ENCODE measurements at regions not wholly inside any gene's neighbourhood (a gene's known extent, or its start where the extent isn't known, plus 50 kb on each side); places are given as distances from the start of the nearest gene placed in this dataset.

DNA sequence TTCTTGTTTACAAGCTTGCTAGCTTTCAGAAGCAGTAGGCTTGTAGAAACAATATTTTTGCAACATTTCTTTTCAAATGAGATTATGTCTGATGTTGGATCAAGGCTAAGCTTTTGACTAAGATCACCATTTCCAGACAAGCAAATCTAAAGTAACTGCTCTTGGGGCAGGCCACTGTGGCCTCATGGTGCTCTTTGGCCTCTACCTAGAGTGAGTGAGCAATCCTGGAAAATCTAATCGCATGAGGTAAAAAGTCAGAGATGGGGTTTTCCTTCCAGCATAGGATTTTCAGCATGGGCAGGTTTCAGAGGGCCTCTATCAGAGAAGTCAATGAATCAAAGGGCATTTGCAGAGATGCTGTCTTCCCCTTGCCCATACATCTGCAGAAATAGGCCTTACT is 331.9 kb downstream of the OMA1 start:
- TF ChIP-seq CTCF (IDR thresholded peaks at IDR 0.05; ENCODE audit: low read length, missing control alignments), result no peak
- H3K4me3 ChIP-seq (replicated peaks; ENCODE audit: low read depth, low read length), result no peak overlapping the region
- DNase-seq (ENCODE audit: low read depth), result no peak

- no peak overlapping the region for H3K4me3 ChIP-seq (replicated peaks; ENCODE audit: low read depth, low read length)
- DNase-seq (ENCODE audit: low read depth), result no peak
Observed at GRCh38 chr1:58211869-58212268, 334.7 kb downstream of the OMA1 start.

DNA sequence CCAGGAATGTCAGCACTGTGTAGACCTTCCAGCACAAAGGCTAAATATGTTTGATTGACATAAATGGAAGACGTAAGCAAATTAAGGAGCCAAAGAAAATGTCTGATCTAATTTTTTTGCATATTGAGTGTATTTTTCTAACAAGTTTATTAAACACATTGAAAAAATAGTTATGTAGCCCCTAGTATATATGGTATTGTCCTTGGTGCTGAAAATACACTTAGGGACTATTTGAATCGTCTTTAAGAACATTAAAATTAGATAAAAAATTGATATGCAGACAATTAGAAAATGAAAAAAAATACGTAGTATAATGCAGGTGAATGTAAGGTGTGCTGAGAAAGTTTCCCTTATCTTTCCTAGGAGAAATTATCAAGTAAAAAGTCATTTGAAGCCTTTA is 337.0 kb downstream of the OMA1 start:
- DNase-seq (ENCODE audit: low read depth), result no peak
- no peak overlapping the region for H3K4me3 ChIP-seq (replicated peaks; ENCODE audit: low read depth, low read length)
- TF ChIP-seq CTCF (IDR thresholded peaks at IDR 0.05; ENCODE audit: low read length, missing control alignments), result no peak

More at GRCh38 chr1:58211869-58212268, 334.7 kb downstream of the OMA1 start:
- no peak for TF ChIP-seq CTCF (IDR thresholded peaks at IDR 0.05; ENCODE audit: low read length, missing control alignments)

DNA sequence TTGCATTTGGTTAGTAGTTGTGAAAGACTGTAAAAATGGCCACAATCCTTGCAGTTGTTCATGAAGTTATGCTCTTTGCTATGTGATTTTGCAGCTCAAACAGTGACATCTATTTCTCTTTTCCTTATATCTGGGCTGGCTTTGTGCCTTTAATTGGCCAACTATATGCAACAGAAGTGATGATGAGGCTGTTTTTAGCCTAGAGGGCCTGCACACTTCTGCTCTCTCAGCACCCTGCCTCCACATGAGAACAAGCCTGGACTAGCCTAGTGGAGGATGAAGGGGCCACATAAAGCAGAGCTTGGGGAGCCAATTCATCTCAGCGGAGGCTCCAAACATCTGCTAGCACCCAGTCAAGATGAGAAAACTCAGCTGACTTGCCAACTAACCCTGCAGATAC is 339.8 kb downstream of the OMA1 start:
- H3K4me3 ChIP-seq (replicated peaks; ENCODE audit: low read depth, low read length), result no peak overlapping the region
- no peak for TF ChIP-seq CTCF (IDR thresholded peaks at IDR 0.05; ENCODE audit: low read length, missing control alignments)
- DNase-seq (ENCODE audit: low read depth), result no peak

GRCh38 chr1:58204284-58204683 is 342.2 kb downstream of the OMA1 start:
- no peak for TF ChIP-seq CTCF (IDR thresholded peaks at IDR 0.05; ENCODE audit: low read length, missing control alignments)
- no peak overlapping the region for H3K4me3 ChIP-seq (replicated peaks; ENCODE audit: low read depth, low read length)

GRCh38 chr1:58201492-58202106 is 344.9 kb downstream of the OMA1 start:
- no peak for TF ChIP-seq CTCF (IDR thresholded peaks at IDR 0.05; ENCODE audit: low read length, missing control alignments)

More at GRCh38 chr1:58204284-58204683, 342.2 kb downstream of the OMA1 start:
- DNase-seq (ENCODE audit: low read depth), result no peak

DNA sequence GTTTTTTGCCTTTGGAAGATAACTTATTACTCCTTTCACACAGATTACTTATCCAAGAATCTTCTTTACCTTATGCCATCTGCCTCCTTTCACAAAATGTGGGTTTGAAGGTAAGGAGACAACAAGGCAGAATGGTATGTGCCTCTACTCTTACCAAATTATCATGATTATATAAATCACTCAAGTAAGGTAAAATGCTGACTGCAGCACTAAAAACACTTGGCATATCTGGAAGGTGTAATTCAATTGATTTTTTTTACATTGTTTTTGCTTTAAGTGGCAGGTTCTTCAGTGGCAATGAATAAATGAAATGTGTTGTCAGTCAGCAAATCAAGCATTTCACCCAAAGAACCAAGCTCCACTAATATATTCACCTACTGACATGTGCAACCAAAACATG is 346.1 kb downstream of the OMA1 start:
- no peak for TF ChIP-seq CTCF (IDR thresholded peaks at IDR 0.05; ENCODE audit: low read length, missing control alignments)
- no peak overlapping the region for H3K4me3 ChIP-seq (replicated peaks; ENCODE audit: low read depth, low read length)
- DNase-seq (ENCODE audit: low read depth), result no peak

More at GRCh38 chr1:58201492-58202106, 344.9 kb downstream of the OMA1 start:
- no peak overlapping the region for H3K4me3 ChIP-seq (replicated peaks; ENCODE audit: low read depth, low read length)
- no peak for DNase-seq (ENCODE audit: low read depth)
